NCI-H2029 treated with DMSO at 0.1 percent for 48 hours (cell line): ENCODE measurements at regions not wholly inside any gene's neighbourhood (a gene's known extent, or its start where the extent isn't known, plus 50 kb on each side); places are given as distances from the start of the nearest gene placed in this dataset.

Experiments
- DNase-seq: peaks from one replicate; lab custom pipeline; 2025; lab: John Stamatoyannopoulos, UW

- DNase-seq: no peak
These were observed 101.1 kb upstream of the TAB2 start for GRCh38 chr6:149216459-149216858.

- no peak for DNase-seq
These were observed 100.0 kb upstream of the TAB2 start for GRCh38 chr6:149217466-149217888.

GRCh38 chr6:149218471-149218870 is 99.0 kb upstream of the TAB2 start:
- DNase-seq: no peak

GRCh38 chr6:149218915-149219314 is 98.6 kb upstream of the TAB2 start:
- no peak for DNase-seq

- DNase-seq: no peak
These were observed 96.4 kb upstream of the TAB2 start for GRCh38 chr6:149220882-149221773.

- DNase-seq: no peak
These were observed 95.8 kb upstream of the TAB2 start for GRCh38 chr6:149221774-149222070.

GRCh38 chr6:149223120-149223903 is 94.2 kb upstream of the TAB2 start:
- DNase-seq: no peak

GRCh38 chr6:149223904-149224351 is 93.6 kb upstream of the TAB2 start:
- no peak for DNase-seq

- DNase-seq: no peak
These were observed 93.1 kb upstream of the TAB2 start for GRCh38 chr6:149224399-149224798.

GRCh38 chr6:149225370-149225769 is 92.1 kb upstream of the TAB2 start:
- DNase-seq: no peak

GRCh38 chr6:149225946-149226345 is 91.6 kb upstream of the TAB2 start:
- DNase-seq: no peak

- DNase-seq: no peak
These were observed 89.7 kb upstream of the TAB2 start for GRCh38 chr6:149227796-149228195.

GRCh38 chr6:149228311-149228955 is 89.1 kb upstream of the TAB2 start:
- no peak for DNase-seq

GRCh38 chr6:149229096-149229495 is 88.4 kb upstream of the TAB2 start:
- no peak for DNase-seq

GRCh38 chr6:149230712-149231460 is 86.6 kb upstream of the TAB2 start:
- DNase-seq: no peak

GRCh38 chr6:149231778-149232177 is 85.7 kb upstream of the TAB2 start:
- DNase-seq: no peak

GRCh38 chr6:149233056-149233715 is 84.3 kb upstream of the TAB2 start:
- DNase-seq: peak; percentile 31

GRCh38 chr6:149234051-149234962 is 83.2 kb upstream of the TAB2 start:
- no peak for DNase-seq

- DNase-seq: peak; percentile 65
These were observed 82.4 kb upstream of the TAB2 start for GRCh38 chr6:149235130-149235561.

- peak; percentile 7 for DNase-seq
These were observed 80.9 kb upstream of the TAB2 start for GRCh38 chr6:149236589-149236988.
